Lower leg skin (tissue), 4 donors: ENCODE measurements at regions not wholly inside any gene's neighbourhood (a gene's known extent, or its start where the extent isn't known, plus 50 kb on each side); places are given as distances from the start of the nearest gene placed in this dataset.

Experiments
- DNase-seq, 2 donors: peaks; one replicate each; pipeline ENCODE4 v3.0.0-alpha.2; 2019; ENCODE audit warnings: low spot score in 2 of 2
- H3K4me3 ChIP-seq: fragments of 200-600 bp; sonication (generic); 2 replicates; pipeline ENCODE4 v1.5.1; 2017; ENCODE audit warnings: mild to moderate bottlenecking, low read depth; ENCODE audit not compliant: poor library complexity, severe bottlenecking
- CTCF ChIP-seq, 3 donors: fragments of 450-650 bp; IDR thresholded peaks; one replicate each; pipeline ENCODE4 v1.5.1; 2016; ENCODE audit warnings: antibody characterized with exemption in 3 of 3, mild to moderate bottlenecking in 3 of 3, moderate library complexity in 2 of 3
- POLR2A ChIP-seq, 2 donors: fragments of 450-650 bp; IDR thresholded peaks; one replicate each; pipeline ENCODE4 v1.6.1; 2016 to 2017; ENCODE audit warnings: antibody characterized with exemption in 2 of 2, mild to moderate bottlenecking in 1 of 2, moderate library complexity in 1 of 2
- WGBS, 2 donors: methylation state at CpG; one replicate each; pipeline ENCODE4 v1.1.5; 2018; 5-methylcytosine and 5-hydroxymethylcytosine counted together
- intact Hi-C: fragments of 100-400 bp; cut with DNase I; formaldehyde crosslinking; loops from one replicate; pipeline ENCODE4 v1.15.0; 2023; ENCODE audit warnings: low total_unique reads

- WGBS, 2 donors: 88 to 91% methylated on average over 1 of the region's 1 CpG
These were observed 184.2 kb downstream of the DMAC1 start for GRCh38 chr9:7615344-7615743.

GRCh38 chr9:7613931-7614330 lies 185.6 kb downstream of the DMAC1 start:
- H3K4me3 ChIP-seq: no peak overlapping the region
- no peak for DNase-seq
- intact Hi-C loops: no loop called here
- 67 to 69% methylated on average over 5 of the region's 5 CpGs for WGBS, 2 donors
- TF ChIP-seq POLR2A (IDR thresholded peaks at IDR 0.05) (no peak), CTCF (IDR thresholded peaks at IDR 0.05) (no peak)

More at GRCh38 chr9:7615344-7615743, 184.2 kb downstream of the DMAC1 start:
- intact Hi-C loops: no loop called here
- no peak for DNase-seq
- no peak for TF ChIP-seq CTCF (IDR thresholded peaks at IDR 0.05)
- H3K4me3 ChIP-seq: no peak overlapping the region

GRCh38 chr9:7608261-7608660 lies 191.3 kb downstream of the DMAC1 start:
- H3K4me3 ChIP-seq: no peak overlapping the region
- TF ChIP-seq POLR2A (IDR thresholded peaks at IDR 0.05) (no peak), CTCF (IDR thresholded peaks at IDR 0.05) (no peak)
- intact Hi-C loops: no loop called here
- no peak for DNase-seq
- WGBS, 2 donors: 45 to 56% methylated on average over 1 of the region's 1 CpG

GRCh38 chr9:7607421-7607820 lies 192.2 kb downstream of the DMAC1 start:
- TF ChIP-seq POLR2A (IDR thresholded peaks at IDR 0.05) (no peak), CTCF (IDR thresholded peaks at IDR 0.05) (no peak)
- no peak overlapping the region for H3K4me3 ChIP-seq
- no peak for DNase-seq
- WGBS, 2 donors: 39 to 45% methylated on average over 2 of the region's 2 CpGs
- intact Hi-C loops: no loop called here

- DNase-seq: no peak
- WGBS, 2 donors: 54 to 78% methylated on average over 1 of the region's 1 CpG
- intact Hi-C loops: no loop called here
- TF ChIP-seq POLR2A (IDR thresholded peaks at IDR 0.05) (no peak), CTCF (IDR thresholded peaks at IDR 0.05) (no peak)
- no peak overlapping the region for H3K4me3 ChIP-seq
These were observed 193.0 kb downstream of the DMAC1 start for GRCh38 chr9:7606591-7606990.

- WGBS, 2 donors: 78 to 79% methylated on average over 2 of the region's 2 CpGs
- TF ChIP-seq POLR2A (IDR thresholded peaks at IDR 0.05) (no peak), CTCF (IDR thresholded peaks at IDR 0.05) (no peak)
- DNase-seq: no peak
- intact Hi-C loops: no loop called here
- no peak overlapping the region for H3K4me3 ChIP-seq
These were observed 197.8 kb downstream of the DMAC1 start for GRCh38 chr9:7601739-7602138.
